Activated CD4-positive, alpha-beta T cell treated with anti-CD3 and anti-CD28 coated beads, Interleukin-2, amount 50 U/mL, for 24 hours (primary cell): ENCODE measurements at regions not wholly inside any gene's neighbourhood (a gene's known extent, or its start where the extent isn't known, plus 50 kb on each side); places are given as distances from the start of the nearest gene placed in this dataset.
"Not testable (repeated sequence)": the region's sequence is repeated elsewhere in the genome, so short reads cannot be mapped to it uniquely, and the experiment has no call there.

Experiments used
- DNase-seq, 2 donors: peaks; one replicate each; pipeline ENCODE4 v3.0.0-alpha.2; 2020; ENCODE audit warnings: low read depth in 1 of 2, low spot score in 1 of 2

DNA sequence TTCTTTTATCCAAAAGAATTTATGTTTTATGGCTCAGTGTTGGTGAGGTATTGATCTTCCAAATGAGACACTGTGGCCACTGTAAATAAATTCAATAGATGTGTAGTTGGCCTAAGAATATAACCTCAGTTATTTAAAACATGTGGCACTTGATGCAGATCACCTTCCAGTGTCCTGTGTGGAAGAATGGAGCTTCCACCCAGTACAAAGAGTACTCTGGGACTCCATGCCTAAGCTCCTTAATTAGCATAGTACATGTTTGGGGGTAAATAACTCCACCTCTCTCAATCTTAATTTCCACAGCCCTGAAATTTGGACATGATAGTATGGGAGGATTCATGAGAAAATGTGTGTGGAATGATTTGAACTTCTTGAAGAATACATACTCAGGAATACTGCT, 105.7 kb downstream of the SPDYE17 start:
- not testable (repeated sequence) for DNase-seq

DNA sequence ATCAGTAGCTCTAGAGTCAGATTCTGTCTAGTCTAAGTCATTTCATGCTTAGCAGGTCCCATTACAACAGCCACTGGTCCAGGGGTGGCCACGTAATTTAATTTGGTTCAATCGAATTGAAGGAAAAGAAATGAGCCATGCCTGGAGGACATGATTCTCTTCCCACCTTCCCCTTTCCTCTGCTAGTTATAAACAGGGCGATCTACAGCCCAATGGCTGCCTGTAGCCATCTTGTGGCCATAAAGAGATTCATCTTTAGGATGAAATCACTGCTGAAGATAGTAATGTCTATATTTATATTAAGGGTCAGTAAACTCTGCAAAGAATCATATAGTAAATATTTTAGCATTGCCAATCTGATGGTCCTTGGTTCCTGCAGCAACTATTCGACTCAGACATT, 107.4 kb downstream of the SPDYE17 start:
- DNase-seq, result not testable (repeated sequence)

DNA sequence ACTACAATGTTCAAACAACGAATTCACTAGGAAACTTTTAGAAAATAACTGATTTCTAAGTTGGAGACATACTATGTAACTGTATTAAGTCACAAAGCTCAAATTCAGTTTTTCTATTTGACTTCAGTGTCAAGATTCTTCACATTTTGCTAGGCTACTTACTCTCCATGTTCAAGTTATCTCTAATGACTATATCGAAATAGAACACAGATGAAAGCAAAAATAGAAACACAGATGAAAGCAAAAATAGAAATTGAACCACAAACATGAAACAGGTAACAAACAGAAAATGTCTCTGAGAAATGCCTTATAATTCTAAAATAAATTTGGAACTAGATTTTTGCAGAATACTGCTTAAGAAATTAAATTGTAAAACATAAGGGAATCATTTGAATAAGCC, 113.5 kb downstream of the SPDYE17 start:
- DNase-seq, result not testable (repeated sequence)

GRCh38 chr7:76914361-76914760, 117.8 kb downstream of the SPDYE17 start:
- not testable (repeated sequence) for DNase-seq

DNA sequence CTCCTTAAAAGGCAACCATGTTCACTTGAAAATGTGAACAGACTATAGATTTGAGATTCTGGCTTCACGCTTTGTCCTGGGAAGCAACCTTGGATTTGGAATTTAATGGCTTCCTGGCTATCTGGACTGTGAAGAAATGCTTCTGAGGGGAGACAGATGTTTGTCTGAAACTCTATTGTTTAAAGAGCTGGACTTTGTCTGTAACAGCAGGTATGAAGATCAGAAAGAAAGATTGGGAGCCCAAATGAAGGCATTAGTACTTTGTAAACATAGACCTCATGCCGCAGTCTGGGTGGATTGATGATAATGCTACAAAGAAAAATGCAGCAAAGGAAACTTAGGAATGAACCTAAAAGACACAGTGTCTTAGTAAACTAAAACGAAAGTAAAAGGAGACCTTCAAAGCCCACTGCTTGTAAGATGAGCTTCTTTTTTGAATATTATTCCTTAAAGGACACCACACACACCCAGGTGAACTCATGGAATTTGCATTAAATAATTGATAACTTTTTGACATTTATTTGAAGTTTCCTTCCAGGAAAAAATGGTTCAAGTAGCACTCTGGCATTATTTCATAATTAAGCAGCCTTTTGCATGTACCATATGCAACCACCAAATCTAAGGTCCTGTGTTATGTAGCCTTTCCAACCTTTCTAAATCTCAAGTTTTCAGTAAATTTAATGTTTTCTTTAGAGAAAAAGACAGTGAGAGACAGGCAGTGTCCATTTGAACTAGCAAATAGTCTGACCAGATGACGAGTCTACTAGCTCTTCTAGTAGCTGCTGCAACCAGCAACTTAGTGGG, 119.9 kb downstream of the SPDYE17 start:
- DNase-seq, result not testable (repeated sequence)

DNA sequence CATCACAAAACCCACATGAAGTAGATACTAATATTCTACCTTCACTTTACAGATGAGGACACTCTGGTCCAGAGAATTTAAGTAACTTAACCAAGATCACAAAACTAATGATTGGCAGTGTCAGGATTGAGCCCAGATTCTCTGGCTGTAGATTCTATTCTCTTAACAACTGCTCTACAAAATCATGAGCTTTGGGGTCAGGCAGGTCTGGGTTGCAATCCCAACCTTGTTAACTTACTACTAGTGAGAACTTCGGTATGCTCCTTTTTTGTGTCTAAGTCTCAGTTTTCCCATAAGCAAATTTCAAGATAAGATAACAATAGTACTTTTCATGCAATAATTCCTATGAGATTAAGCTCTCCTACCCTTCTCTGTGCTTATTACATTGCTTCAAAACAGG, 127.5 kb downstream of the SPDYE17 start:
- not testable (repeated sequence) for DNase-seq

DNA sequence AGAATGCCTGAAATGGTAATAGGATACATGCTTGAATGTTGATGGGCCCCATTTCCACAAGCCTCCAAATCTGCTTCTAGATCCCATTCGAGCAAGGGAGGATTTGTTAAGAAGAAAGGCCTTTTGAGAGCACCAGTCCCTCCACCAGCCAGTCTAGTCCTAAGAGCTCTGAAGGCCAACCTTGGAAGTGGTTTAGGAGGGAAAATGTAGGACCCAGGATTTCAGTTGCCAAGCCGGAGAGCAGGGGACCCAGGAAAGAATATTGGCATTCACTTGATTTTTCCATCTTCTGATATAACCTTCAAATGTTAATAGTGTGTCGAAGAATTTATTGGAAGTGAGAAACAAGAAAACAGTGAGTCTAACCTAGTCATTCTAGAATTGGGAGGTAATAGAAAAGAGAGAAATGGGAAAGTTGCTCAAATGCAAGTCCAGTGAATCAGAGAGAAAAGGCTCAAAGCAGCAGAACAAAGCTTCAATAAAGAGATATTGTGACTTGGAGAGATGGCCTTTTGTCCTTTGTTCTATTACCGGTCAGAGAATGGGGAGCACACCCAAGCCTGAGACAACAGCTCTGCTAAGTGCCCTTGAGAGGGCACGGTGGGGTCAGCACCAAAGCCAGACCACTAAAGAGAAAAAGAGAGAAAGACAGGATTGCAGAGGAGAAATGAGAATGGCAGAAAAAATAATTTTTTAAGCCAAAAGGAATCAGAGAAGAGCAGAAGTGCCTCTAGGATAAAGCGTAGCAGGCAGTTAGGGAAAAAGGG, 130.0 kb downstream of the SPDYE17 start:
- not testable (repeated sequence) for DNase-seq

DNA sequence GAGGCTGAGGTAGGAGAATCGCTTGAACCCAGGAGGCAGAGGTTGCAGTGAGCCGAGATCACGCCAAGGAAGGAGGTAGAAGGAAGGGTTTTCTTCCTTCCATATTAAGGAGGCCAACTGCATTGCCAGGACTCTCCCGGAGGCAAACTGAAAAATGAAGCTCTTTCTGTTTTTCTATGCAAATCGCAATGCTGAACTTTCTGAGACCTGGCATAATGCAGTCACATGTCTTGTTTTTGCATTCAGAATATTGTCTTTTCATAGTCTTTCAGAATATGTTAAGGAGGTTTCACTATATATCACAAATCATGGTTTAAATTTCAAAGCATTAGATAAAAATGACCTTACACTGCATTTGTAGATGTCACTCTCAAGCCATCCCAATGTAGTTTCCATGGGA, 133.4 kb downstream of the SPDYE17 start:
- not testable (repeated sequence) for DNase-seq

- DNase-seq, result not testable (repeated sequence)
Measured at GRCh38 chr7:76897007-76897406, 135.2 kb downstream of the SPDYE17 start.

- not testable (repeated sequence) for DNase-seq
Measured at GRCh38 chr7:76895696-76896095, 136.5 kb downstream of the SPDYE17 start.

- DNase-seq, result not testable (repeated sequence)
Measured at GRCh38 chr7:76891771-76892170, 140.4 kb downstream of the SPDYE17 start.

DNA sequence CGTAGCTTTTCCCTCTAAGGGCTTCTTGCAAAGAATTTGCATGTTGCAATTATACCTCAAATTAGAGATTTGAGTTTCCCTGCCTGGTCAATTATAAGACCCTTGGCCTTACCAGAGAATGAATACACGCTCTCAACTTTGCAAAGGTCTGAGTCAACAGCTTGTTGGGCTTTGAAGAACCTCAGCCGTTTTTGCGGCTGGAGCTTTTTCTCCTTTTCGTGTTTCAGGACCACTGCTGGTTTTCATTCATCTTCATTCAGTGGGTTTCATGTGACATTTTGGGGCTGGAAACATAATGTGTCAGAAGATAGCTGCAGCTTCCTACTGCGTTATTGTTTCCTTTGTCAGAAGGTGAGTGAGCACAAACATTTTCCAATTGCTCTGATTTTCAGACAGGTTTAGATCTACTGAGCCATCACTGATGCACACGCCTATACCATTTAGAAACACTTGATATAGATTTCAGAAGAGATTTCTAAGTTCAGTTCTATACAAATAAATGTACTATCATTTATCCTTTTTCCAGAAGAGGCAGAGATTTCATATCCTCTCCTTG, 152.3 kb downstream of the SPDYE17 start:
- DNase-seq, result not testable (repeated sequence)

DNA sequence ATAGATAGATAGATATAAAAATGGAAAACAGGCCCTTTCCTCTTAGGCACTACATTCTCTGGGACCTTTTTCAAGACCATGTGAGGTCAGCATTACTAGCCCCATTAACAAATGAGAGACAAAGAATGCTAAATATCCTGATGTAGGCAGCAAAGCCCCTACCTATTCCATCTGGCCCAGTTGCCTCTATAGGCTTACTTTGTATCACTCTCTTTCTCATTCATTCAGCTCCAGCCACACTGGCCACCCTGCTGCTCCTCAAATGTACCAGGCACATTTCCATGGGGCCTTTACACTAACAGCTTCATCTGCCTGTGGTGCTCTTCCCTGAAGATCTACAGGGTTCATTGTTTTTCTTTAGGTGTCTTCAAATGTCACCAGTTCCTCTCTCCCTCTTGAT, 156.4 kb downstream of the SPDYE17 start:
- DNase-seq, result not testable (repeated sequence)

DNA sequence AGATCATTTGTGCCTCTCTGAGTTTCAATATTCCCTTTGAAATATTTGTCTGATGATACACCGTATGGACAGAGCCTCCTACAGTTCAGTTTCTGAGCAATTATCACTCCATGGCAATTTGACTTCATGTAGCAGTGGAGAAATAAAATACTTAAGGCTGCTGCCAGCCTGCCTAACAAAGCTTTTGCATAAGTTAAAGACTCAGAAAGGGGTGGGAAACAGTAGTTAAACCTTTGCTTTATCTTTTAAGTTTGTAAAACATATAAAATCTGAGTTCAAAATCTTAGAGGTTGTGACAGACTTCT, 161.7 kb downstream of the SPDYE17 start:
- not testable (repeated sequence) for DNase-seq

DNA sequence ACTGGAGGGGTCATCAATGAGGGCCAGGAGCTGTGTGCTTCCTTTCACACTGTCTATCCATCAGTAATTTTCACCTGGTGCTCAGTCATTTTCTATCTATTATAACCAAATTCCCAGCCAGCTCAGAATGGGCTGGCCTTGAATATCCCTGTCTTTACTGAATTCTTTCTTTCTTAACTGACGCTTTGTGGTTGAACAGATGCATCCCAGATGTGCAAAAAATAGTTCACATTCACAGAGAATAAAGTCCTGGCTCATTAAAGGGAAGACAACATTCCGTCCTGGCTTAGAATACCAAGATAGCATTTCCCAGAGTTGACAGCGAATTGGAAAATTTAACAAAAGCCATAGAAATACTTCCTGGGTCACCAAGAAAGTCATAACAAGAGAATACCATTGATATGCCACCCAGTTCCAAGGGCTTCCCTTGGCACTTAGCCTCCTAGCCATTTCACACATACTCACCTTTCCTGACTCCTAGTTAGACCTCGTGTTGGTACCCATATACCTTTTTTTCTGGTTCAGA, 164.7 kb downstream of the SPDYE17 start:
- not testable (repeated sequence) for DNase-seq

- not testable (repeated sequence) for DNase-seq
Measured at GRCh38 chr7:76863150-76863773, 168.9 kb downstream of the SPDYE17 start.

DNA sequence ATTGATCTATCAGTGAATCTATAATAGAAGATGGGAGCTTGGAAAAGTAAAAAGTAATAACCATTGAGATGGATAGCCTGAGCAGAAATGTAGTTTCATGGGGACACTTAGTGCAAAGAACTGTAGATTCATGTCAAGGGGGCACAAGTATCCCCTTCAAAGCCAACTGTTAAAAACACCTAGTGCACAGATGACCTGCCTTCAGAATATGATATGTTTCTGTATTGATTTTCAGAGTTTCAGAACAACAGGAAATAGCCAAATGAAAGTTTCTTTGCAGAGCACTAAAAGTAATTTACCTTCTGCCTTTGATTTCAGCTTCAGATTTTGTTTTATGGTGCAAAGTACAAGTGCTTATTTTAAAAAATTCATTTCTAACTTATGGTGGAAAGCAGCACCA, 169.9 kb downstream of the SPDYE17 start:
- DNase-seq, result not testable (repeated sequence)

DNA sequence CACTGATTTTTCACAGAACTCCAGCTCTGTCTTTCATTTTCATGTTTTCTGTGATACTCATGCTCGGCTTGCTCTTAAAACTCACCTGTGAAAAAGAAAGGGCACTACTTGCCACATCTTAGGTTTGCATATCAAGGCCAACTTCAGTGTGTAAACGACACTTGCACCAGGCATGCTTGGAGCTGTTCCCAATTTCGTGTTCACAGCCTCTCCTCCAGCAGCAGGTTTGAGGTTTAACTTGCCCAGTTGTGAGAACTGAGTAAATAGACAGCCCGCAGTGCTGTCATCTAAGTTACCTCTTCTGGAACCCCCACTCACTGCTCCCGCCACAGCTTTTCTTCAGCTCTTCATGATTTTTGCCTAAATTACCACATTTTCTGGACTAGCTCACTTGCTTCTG, 172.2 kb downstream of the SPDYE17 start:
- DNase-seq, result not testable (repeated sequence)

DNA sequence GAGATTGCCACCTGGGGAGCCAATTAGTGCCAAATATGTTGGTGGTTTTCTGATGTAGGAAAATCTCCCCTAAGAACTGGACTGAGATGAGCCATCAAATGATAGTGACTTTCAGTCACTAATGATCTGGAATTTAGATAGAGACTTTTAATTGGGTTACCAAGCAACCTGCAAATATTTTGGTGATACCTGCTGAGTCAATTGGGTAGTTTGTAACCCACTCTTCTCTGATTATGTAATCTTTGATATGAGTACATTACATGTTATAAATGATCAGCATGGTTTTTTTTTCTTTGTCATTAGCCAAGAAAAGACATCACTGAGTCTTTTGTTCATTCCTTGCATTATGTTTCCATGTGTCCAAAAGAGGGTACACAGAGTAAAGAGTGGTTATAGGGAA, 177.5 kb downstream of the SPDYE17 start:
- not testable (repeated sequence) for DNase-seq

DNA sequence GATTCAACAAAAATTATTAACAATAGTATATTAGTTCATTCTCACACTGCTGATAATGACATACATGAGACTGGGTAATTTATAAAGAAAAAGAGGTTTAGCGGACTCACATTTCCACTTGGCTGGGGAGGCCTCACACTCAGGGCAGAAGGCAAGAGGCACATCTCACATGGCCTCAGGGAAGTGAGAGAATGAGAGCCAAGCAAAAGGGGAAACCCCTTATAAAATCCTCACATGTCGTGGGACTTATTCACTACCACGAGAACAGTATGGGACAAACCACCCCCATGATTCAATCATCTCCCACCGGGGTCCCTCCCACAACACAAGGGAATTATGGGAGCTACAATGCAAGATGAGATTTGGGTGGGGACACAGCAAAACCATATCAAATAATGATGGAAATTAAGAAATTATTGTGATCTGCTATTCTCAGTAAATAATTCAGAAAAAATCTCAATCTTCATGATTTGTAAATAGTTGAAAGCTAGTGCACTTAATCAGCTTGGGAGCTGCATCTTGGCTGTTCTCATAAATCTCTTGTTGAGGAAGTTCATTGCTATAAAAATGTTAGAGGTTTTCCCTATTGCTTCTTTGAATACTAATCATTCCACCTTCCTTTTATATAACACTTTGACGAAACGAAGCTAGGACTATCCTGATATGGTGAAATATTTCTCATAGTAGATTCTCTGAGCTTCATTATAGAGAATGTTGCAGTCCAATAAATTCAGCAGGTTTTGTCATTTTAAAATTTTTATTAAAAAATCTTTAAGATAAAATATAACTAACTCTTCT, 179.2 kb downstream of the SPDYE17 start:
- not testable (repeated sequence) for DNase-seq
